H54 (cell line): ENCODE measurements at regions not wholly inside any gene's neighbourhood (a gene's known extent, or its start where the extent isn't known, plus 50 kb on each side); places are given as distances from the start of the nearest gene placed in this dataset.

Experiments used
- DNase-seq: peaks from one replicate; pipeline ENCODE4 v3.0.0; 2011; ENCODE audit warnings: low spot score, mixed read lengths; ENCODE audit not compliant: insufficient read length
- FAIRE-seq: peaks from 3 replicates; lab custom pipeline; 2011; peaks lifted over from hg19 to GRCh38; lab: Jason Lieb, UNC
- POLR2A ChIP-seq: IDR thresholded peaks from 2 replicates; pipeline ENCODE4 v1.6.1; 2011; ENCODE audit warnings: low read depth, mild to moderate bottlenecking, low read length

- DNase-seq (no peak), FAIRE-seq (no peak)
- TF ChIP-seq POLR2A: no peak
These were observed 604.2 kb downstream of the EPHA5 start for GRCh38 chr4:65066106-65066505.

- TF ChIP-seq POLR2A: no peak
- no peak for FAIRE-seq
- no peak for DNase-seq
These were observed 606.7 kb downstream of the EPHA5 start for GRCh38 chr4:65063601-65064000.

- TF ChIP-seq POLR2A: no peak
- DNase-seq (no peak), FAIRE-seq (no peak)
These were observed 619.5 kb downstream of the EPHA5 start for GRCh38 chr4:65050786-65051185.

- TF ChIP-seq POLR2A: no peak
- FAIRE-seq (no peak), DNase-seq (no peak)
These were observed 623.8 kb downstream of the EPHA5 start for GRCh38 chr4:65046192-65047133.

- TF ChIP-seq POLR2A: no peak
- FAIRE-seq: no peak
- DNase-seq: no peak
These were observed 624.6 kb upstream of the TECRL start for GRCh38 chr4:65033899-65034298.

GRCh38 chr4:65028592-65028991, 619.3 kb upstream of the TECRL start:
- TF ChIP-seq POLR2A: no peak
- no peak for DNase-seq
- FAIRE-seq: no peak

GRCh38 chr4:65023883-65024670, 614.8 kb upstream of the TECRL start:
- FAIRE-seq (no peak), DNase-seq (no peak)
- TF ChIP-seq POLR2A: no peak

GRCh38 chr4:65023081-65023480, 613.8 kb upstream of the TECRL start:
- no peak for FAIRE-seq
- no peak for DNase-seq
- TF ChIP-seq POLR2A: no peak

- TF ChIP-seq POLR2A: no peak
- no peak for FAIRE-seq
- DNase-seq: no peak
These were observed 612.5 kb upstream of the TECRL start for GRCh38 chr4:65021737-65022136.

GRCh38 chr4:65021149-65021548, 611.9 kb upstream of the TECRL start:
- FAIRE-seq (no peak), DNase-seq (no peak)
- TF ChIP-seq POLR2A: no peak

- DNase-seq (no peak), FAIRE-seq (no peak)
- no peak for TF ChIP-seq POLR2A
These were observed 610.5 kb upstream of the TECRL start for GRCh38 chr4:65019775-65020174.

GRCh38 chr4:65018313-65018712, 609.1 kb upstream of the TECRL start:
- TF ChIP-seq POLR2A: no peak
- DNase-seq: no peak
- FAIRE-seq: no peak

- FAIRE-seq (no peak), DNase-seq (no peak)
- no peak for TF ChIP-seq POLR2A
These were observed 604.8 kb upstream of the TECRL start for GRCh38 chr4:65014078-65014477.

GRCh38 chr4:65007841-65008439, 598.7 kb upstream of the TECRL start:
- FAIRE-seq (no peak), DNase-seq (peak; percentile 3)
- TF ChIP-seq POLR2A: no peak
